HG03103 (cell line): ENCODE measurements at regions not wholly inside any gene's neighbourhood (a gene's known extent, or its start where the extent isn't known, plus 50 kb on each side); places are given as distances from the start of the nearest gene placed in this dataset.
"Not testable (repeated sequence)": the region's sequence is repeated elsewhere in the genome, so short reads cannot be mapped to it uniquely, and the experiment has no call there.

Experiments
- ATAC-seq: cut with Tn5 transposase; IDR thresholded peaks from one replicate; pipeline ENCODE4 v1.9.1; 2021; ENCODE audit warnings: low read depth; ENCODE audit not compliant: unreplicated experiment

GRCh38 chr18:78420116-78420515 is 559.5 kb upstream of the SALL3 start:
- ATAC-seq: no peak

DNA sequence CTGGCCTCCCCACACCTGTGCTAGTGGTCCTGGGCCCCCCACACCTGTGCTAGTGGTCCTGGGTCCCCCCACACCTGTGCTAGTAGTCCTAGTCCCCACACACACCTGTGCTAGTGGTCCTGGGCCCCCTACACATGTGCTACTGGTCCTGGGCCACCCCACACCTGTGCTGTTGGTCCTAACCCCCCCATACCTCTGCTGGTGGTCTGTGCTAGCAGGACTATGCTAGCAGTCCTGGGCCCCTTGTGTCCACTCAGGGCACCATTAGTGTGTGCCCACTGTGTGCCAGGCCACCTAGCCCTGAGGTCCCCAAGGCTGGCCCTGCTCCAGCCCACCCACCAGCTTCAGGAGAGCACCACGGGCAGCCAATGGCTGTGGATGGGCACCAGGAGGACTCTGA is 558.2 kb upstream of the SALL3 start:
- ATAC-seq: no peak

DNA sequence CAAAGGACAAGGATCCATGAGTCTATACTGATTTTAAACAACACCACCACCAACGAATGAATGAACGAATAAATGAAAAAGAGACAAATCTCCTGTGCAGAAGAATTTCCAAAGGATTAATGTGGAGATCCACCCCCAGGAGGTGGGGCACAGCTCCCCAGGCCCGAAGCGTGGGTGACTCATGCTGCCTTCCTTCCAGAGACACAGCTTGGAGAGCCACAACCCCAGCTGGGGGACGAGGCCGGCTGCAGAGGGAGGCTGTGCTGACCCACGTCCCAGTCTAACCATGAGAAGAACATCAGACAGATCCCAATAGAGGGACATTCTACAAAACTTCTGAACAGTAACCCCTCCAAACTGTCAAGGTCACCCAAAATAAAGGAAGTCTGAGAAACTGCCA is 557.3 kb upstream of the SALL3 start:
- ATAC-seq: no peak

DNA sequence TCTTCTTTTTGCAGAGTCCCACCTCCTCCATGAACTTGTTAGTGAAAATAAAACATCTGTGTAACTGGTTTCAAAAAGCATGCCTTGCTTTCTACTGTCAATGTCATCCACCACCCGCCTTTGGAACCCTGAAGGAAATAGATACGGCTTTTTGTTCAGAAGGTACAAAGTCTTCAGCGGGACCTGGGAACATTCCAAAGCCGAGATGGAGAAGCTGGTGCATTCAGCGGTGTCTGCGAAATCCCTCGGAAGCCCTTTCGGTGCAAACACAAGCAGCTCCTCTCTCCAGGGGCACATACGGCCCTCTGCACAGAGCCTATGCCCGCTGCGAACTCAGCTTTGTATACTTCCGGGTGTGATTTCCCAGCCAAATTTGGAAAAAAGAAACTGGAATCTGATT is 555.8 kb upstream of the SALL3 start:
- ATAC-seq: no peak

DNA sequence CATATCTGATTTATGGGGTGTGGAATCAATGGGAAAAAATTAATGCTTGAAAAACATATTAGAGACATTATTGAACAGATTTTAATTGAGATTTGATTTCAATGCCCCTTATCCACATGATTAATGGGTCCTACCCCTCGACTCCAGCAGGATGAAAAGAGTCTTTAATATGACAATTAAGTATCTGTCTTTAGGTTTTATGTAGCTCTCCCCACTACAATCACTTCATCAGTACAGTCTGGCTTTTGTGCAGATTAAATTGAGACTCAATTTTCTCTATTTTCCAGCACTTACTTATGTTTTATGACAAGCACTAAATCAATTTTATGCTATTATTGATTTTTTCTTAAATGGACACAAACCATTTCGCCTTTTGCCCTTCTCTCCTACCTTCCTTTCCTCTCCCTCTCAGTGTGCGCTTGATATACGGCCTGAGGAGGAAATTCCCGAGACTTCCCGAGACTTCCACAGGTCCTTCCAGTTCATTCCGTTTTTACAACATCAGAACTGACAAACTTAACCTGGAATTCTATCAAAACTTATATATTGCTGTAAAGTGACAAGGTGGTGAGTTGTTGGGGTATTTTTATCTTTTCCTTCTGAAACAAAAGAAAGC is 555.1 kb upstream of the SALL3 start:
- ATAC-seq: no peak

DNA sequence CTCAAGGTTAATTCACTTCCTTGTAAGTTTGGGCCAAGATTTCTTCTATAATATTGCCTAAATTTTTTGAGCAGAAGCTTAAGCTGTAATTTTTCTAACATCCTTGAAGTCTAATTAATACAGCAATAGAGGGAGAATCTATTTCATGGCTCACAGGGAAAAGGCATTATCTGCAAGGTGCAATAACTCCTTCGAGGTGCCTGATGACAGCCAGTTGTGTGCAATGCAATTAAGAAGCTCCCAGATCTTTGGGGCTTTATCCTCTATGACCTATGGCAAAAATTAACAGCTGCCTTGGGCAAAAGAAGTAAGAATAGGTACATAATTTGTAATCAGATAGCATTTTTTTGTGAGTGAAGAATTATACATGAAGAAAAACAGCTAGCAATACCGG is 554.6 kb upstream of the SALL3 start:
- no peak for ATAC-seq

- no peak for ATAC-seq
These were observed 552.5 kb upstream of the SALL3 start for GRCh38 chr18:78427081-78427480.

- no peak for ATAC-seq
These were observed 550.2 kb upstream of the SALL3 start for GRCh38 chr18:78429127-78430108.

GRCh38 chr18:78430131-78430758 is 549.4 kb upstream of the SALL3 start:
- ATAC-seq: no peak

GRCh38 chr18:78431606-78432005 is 548.0 kb upstream of the SALL3 start:
- no peak for ATAC-seq

GRCh38 chr18:78433562-78433961 is 546.1 kb upstream of the SALL3 start:
- no peak for ATAC-seq

DNA sequence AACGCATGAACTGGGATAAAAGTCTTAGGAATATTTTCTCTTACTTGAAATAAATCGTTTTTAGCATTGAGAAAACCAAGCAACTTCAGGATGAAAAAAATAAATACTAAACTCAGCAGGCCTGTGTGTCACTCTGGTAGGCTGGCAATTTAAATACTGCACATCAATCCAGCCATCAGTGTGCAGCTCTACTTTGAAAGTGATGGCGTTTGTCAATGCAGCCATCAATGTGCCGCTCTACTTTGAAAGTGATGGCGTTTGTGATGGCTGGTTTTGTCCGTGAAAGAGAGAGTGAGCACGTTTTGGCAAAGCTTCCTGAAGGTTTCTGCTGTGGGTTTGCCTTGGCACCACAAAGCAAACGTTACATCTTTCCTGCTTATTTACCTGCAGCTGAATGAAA is 543.5 kb upstream of the SALL3 start:
- ATAC-seq: no peak

DNA sequence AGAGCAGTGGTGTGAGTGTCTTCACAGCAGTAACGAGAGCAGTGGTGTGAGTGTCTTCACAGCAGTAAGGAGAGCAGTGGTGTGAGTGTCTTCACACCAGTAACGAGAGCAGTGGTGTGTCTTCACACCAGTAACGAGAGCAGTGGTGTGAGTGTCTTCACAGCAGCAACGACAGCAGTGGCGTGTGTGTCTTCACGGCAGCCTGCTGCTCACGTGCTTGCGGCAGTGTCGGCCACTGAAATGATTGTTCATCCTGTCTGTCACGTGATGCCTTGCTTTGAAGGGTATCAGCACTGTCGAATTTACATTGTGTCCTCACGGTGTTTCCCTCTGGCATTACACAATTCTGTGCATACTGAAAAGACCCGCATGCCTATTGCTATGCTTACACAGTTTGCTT is 541.4 kb upstream of the SALL3 start:
- not testable (repeated sequence) for ATAC-seq

- no peak for ATAC-seq
These were observed 533.7 kb upstream of the SALL3 start for GRCh38 chr18:78445880-78446279.

DNA sequence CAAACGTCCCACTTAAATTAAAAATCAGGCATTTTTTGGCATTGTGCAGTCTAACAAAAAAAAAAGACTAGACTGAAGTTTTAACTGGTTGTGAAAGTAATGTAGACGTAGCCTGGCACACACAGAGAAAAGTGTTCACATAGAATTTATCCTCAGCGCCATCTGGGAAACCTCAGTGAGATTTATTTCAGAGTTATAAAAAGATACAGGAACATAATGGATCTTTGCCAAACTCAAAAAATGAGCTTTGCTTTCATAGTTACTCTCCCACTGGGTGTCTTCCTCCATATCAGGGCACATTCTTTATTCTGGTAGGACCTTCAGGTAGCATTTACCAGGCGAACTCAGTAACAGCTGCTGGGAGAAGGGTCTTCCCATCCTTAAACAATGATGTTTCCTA is 532.4 kb upstream of the SALL3 start:
- no peak for ATAC-seq

DNA sequence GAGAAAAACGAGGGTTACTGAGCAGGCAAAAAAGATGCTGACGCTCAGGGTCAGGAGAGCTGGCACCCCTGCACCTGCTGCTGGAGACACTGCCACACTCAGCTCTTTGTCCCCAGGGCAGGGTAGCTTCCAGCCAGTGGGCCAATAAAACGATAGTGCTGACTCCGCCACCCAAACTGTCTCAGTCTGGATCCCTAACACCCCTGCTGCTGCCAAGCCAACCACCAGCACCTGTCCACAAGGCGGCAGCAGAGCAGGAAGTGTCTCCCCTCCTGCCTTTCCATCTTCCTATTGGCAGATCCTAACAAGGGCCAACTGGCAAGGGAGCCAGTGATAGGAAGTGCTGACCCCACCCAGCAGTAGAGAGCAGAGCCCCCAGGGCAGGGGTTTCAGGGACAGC is 531.5 kb upstream of the SALL3 start:
- no peak for ATAC-seq

DNA sequence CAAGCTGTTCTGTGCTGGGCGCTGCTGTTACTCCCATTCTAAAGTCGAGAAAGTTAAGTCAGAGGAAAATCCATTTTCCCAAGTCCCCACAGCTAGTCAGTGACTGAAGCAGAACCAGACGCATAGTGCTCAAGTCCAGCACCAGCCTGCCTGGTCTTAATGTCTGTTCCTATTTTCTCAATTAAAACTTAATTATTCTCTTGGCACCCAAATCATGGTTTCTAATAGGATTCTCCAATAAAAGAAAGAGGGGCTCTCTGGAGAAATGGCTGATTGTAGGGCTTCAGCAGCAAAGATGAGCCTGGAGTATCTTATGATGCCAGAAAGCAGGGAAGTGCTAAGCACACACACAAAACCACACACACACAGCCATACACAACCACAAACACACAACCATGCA is 531.0 kb upstream of the SALL3 start:
- ATAC-seq: no peak

DNA sequence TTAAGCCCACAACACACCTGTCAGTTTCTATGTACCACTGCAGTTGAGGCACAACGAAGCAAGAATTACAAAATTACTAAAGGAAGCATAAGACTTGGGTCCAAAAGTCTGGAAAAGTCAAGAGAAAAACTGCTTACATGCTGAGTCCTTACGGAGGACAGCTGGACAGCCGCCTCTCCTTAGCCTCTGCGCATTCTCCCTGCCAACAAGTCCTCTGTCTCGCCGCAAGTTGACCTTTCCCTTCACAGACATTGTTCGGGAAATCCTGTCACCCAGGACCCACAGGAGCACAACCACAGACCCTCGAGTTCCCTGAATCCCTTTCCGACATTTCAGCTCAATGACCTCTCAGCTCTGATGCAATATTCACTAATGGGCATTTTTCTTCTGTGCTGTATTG is 525.4 kb upstream of the SALL3 start:
- ATAC-seq: no peak

GRCh38 chr18:78455386-78455785 is 524.2 kb upstream of the SALL3 start:
- no peak for ATAC-seq

DNA sequence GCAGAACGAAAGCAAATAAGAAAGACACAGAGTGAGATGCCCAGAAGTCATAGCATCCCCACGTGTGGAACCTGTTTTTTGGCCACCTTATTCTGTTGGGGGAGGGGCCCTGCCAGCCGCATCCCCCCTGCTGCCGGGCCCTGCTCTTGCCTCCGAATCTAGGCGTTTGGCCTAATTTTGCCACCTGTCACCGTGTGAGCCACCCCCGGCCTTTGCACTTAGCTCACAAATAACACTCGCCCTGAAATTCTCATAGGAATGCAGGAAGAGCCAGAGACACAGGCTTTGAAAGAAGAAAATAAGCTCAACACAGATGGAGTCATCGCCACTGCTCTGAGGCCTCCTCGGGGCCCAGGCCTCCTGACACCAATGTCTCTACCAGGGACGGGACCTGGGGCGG is 522.6 kb upstream of the SALL3 start:
- ATAC-seq: no peak

- no peak for ATAC-seq
These were observed 521.9 kb upstream of the SALL3 start for GRCh38 chr18:78457731-78458130.

DNA sequence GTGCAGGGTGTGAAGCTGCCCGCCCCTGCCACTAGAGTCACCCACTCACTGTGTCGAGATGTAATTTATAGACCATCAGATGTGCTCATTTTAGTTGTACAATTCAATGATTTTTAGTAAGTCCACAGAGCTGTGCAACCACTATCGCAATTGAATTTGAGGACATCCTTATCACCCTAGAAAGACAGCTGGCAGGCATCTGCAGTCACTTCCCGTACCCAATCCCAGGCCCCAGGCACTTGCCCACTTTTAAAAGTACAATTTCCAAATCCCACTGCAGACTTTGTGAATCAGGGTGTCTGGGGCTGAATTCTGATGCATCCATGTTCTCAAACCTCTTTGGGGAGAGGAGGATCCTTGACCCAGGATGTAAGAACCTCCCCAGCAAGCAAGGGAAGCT is 521.3 kb upstream of the SALL3 start:
- ATAC-seq: no peak
